Stimulated activated CD4-positive, alpha-beta T cell treated with anti-CD3 and anti-CD28 coated beads, TNF-alpha, amount 100 ng/mL, for 1 hour (primary cell): ENCODE measurements at regions not wholly inside any gene's neighbourhood (a gene's known extent, or its start where the extent isn't known, plus 50 kb on each side); places are given as distances from the start of the nearest gene placed in this dataset.

Experiments
- DNase-seq, 3 donors: peaks; one replicate each; pipeline ENCODE4 v3.0.0-alpha.2; 2020; ENCODE audit warnings: low read depth in 3 of 3, low spot score in 1 of 3

- DNase-seq = no peak
These were observed 215.3 kb upstream of the ZNF32 start for GRCh38 chr10:43863859-43864591.

GRCh38 chr10:43863270-43863669 lies 214.6 kb upstream of the ZNF32 start:
- DNase-seq = no peak

GRCh38 chr10:43862756-43863155 lies 214.1 kb upstream of the ZNF32 start:
- no peak for DNase-seq

- DNase-seq = no peak
These were observed 213.5 kb upstream of the ZNF32 start for GRCh38 chr10:43861966-43862751.

GRCh38 chr10:43859016-43859525 lies 210.4 kb upstream of the ZNF32 start:
- no peak for DNase-seq

- DNase-seq = no peak
These were observed 209.2 kb upstream of the ZNF32 start for GRCh38 chr10:43857931-43858315.

GRCh38 chr10:43857206-43857930 lies 208.7 kb upstream of the ZNF32 start:
- no peak for DNase-seq

- DNase-seq = no peak
These were observed 207.6 kb upstream of the ZNF32 start for GRCh38 chr10:43856299-43856698.

GRCh38 chr10:43855667-43856210 lies 207.1 kb upstream of the ZNF32 start:
- no peak for DNase-seq

- DNase-seq = no peak
These were observed 205.3 kb upstream of the ZNF32 start for GRCh38 chr10:43854007-43854406.

- DNase-seq = no peak
These were observed 204.7 kb upstream of the ZNF32 start for GRCh38 chr10:43853369-43853768.

GRCh38 chr10:43852644-43853214 lies 204.0 kb upstream of the ZNF32 start:
- DNase-seq = no peak

- no peak for DNase-seq
These were observed 203.5 kb upstream of the ZNF32 start for GRCh38 chr10:43852149-43852548.

GRCh38 chr10:43851030-43851429 lies 202.3 kb upstream of the ZNF32 start:
- DNase-seq = no peak

- DNase-seq = no peak
These were observed 200.9 kb upstream of the ZNF32 start for GRCh38 chr10:43849551-43849950.

- no peak for DNase-seq
These were observed 198.3 kb upstream of the ZNF32 start for GRCh38 chr10:43846968-43847367.

- DNase-seq = peak in 2 of 3 donors; percentile 4 to 7
These were observed 197.6 kb upstream of the ZNF32 start for GRCh38 chr10:43846187-43846680.

- no peak for DNase-seq
These were observed 196.4 kb upstream of the ZNF32 start for GRCh38 chr10:43845121-43845520.

- DNase-seq = no peak
These were observed 195.5 kb upstream of the ZNF32 start for GRCh38 chr10:43844221-43844620.

- DNase-seq = no peak
These were observed 194.8 kb upstream of the ZNF32 start for GRCh38 chr10:43843321-43844101.
